ENCODE measurements at regions not wholly inside any gene's neighbourhood (a gene's known extent, or its start where the extent isn't known, plus 50 kb on each side); places are given as distances from the start of the nearest gene placed in this dataset.

DNA sequence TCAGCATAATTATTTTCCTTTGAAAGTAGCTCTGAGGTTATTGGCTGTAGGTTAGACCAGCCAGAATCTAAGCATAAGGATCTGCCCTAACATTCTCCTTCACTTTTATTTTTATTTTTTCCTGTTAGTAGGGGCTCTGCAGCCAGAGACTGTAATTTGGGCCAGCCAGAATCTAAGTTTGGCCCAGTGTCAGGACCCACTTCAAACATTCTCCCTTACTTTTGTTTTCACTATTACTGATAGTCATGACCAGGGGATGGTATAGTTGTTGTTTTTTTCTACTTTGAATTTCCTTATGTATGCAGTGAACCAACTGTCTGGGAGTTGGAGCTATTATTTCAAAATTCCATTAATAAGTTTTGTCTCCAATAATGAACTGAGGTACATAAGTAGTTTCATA lies 121.0 kb upstream of the MBNL1 start:
- TF ChIP-seq RARB (CRISPR knock-in tag; IDR thresholded peaks at IDR 0.05) (no peak), POU6F1 (CRISPR knock-in tag; IDR thresholded peaks at IDR 0.05; ENCODE audit: borderline replicate concordance, low read depth) (no peak), ZFP30 (CRISPR knock-in tag; IDR thresholded peaks at IDR 0.05) (no peak), PPARA (CRISPR knock-in tag; IDR thresholded peaks at IDR 0.05; ENCODE audit: borderline replicate concordance) (no peak), ZFP3 (CRISPR knock-in tag; IDR thresholded peaks at IDR 0.05) (no peak)
- TF ChIP-seq, protein P1, sequence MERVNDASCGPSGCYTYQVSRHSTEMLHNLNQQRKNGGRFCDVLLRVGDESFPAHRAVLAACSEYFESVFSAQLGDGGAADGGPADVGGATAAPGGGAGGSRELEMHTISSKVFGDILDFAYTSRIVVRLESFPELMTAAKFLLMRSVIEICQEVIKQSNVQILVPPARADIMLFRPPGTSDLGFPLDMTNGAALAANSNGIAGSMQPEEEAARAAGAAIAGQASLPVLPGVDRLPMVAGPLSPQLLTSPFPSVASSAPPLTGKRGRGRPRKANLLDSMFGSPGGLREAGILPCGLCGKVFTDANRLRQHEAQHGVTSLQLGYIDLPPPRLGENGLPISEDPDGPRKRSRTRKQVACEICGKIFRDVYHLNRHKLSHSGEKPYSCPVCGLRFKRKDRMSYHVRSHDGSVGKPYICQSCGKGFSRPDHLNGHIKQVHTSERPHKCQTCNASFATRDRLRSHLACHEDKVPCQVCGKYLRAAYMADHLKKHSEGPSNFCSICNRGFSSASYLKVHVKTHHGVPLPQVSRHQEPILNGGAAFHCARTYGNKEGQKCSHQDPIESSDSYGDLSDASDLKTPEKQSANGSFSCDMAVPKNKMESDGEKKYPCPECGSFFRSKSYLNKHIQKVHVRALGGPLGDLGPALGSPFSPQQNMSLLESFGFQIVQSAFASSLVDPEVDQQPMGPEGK (CRISPR knock-in tag; IDR thresholded peaks at IDR 0.05; ENCODE audit: borderline replicate concordance), result no peak
